Progenitor cell of endocrine pancreas (in vitro differentiated cells): ENCODE measurements at regions not wholly inside any gene's neighbourhood (a gene's known extent, or its start where the extent isn't known, plus 50 kb on each side); places are given as distances from the start of the nearest gene placed in this dataset.

Source experiments
- DNase-seq: peaks from one replicate; pipeline ENCODE4 v3.0.0; 2021; ENCODE audit warnings: low spot score; ENCODE audit not compliant: unreplicated experiment
- H3K27ac Mint-ChIP-seq: 2 replicates; pipeline ENCODE4 v1.8.0; 2021; ENCODE audit warnings: mild to moderate bottlenecking, moderate library complexity, mixed read lengths
- H3K27me3 Mint-ChIP-seq: 2 replicates; pipeline ENCODE4 v1.8.0; 2021; ENCODE audit warnings: mixed read lengths
- H3K36me3 Mint-ChIP-seq: 2 replicates; pipeline ENCODE4 v1.8.0; 2022; ENCODE audit warnings: mixed read lengths; ENCODE audit not compliant: insufficient read depth
- H3K4me1 Mint-ChIP-seq: 2 replicates; pipeline ENCODE4 v1.8.0; 2021; ENCODE audit warnings: low read depth, mixed read lengths
- H3K4me3 Mint-ChIP-seq: 2 replicates; pipeline ENCODE4 v1.8.0; 2021; ENCODE audit warnings: low read depth, mild to moderate bottlenecking, moderate library complexity, mixed read lengths
- H3K9me3 Mint-ChIP-seq: 2 replicates; pipeline ENCODE4 v1.8.0; 2021; ENCODE audit warnings: low read depth, mixed read lengths
- TF ChIP-seq, protein P1 (sequence below): fragments of 200-600 bp; sonication (generic); IDR thresholded peaks from one replicate; pipeline ENCODE4 v1.5.0; 2021; ENCODE audit warnings: antibody characterized with exemption, mild to moderate bottlenecking; ENCODE audit not compliant: unreplicated experiment

DNA sequence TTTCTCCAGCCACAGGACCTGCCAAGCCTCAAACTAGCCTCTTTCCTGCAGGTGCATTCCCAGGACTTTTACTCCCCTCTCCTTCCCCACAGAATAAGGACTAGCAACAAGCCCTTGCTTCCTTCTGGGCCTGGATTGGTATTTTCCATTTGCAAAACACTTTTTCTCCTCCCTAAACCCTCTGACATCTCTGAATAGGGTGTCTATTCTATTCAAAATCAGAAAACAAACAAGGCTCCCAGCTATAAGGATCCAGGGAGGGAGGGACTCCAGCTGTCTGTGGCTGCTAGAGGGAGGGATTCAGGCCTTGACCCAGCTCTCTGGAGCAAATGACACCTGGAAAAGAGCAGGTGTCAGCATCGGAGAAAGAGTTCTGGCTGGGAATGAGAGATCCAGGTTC lies 168.5 kb upstream of the BDNF start:
- H3K9me3 Mint-ChIP-seq: peaks cover 4% of the 10 kb centered on the region
- no peaks in the 10 kb centered on the region for H3K27me3 Mint-ChIP-seq
- TF ChIP-seq, protein P1, sequence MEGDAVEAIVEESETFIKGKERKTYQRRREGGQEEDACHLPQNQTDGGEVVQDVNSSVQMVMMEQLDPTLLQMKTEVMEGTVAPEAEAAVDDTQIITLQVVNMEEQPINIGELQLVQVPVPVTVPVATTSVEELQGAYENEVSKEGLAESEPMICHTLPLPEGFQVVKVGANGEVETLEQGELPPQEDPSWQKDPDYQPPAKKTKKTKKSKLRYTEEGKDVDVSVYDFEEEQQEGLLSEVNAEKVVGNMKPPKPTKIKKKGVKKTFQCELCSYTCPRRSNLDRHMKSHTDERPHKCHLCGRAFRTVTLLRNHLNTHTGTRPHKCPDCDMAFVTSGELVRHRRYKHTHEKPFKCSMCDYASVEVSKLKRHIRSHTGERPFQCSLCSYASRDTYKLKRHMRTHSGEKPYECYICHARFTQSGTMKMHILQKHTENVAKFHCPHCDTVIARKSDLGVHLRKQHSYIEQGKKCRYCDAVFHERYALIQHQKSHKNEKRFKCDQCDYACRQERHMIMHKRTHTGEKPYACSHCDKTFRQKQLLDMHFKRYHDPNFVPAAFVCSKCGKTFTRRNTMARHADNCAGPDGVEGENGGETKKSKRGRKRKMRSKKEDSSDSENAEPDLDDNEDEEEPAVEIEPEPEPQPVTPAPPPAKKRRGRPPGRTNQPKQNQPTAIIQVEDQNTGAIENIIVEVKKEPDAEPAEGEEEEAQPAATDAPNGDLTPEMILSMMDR: no peak
- no peaks in the 10 kb centered on the region for H3K36me3 Mint-ChIP-seq
- no peak for DNase-seq
- no peak overlapping the region for H3K4me3 Mint-ChIP-seq
- no peaks in the 10 kb centered on the region for H3K4me1 Mint-ChIP-seq
- no peak overlapping the region for H3K27ac Mint-ChIP-seq

DNA sequence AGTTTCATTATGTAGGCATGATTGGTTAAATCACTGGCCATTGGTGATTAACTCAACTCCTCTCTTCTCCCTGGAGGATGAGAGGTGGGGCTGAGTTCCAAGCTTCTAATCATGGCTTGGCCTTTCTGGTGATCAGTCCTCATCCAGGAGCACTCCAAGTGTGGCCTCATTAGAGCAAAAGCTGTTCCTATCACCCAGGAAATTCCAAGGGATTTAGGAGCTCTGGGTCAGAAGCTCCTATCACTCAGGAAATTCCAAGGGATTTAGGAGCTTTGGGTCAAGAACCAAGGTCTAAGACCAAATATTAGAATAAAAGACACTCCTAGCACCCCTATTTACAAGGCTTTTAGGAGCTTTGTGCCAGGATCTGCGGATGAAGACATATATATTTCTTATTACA lies 168.0 kb upstream of the BDNF start:
- H3K9me3 Mint-ChIP-seq: peaks cover 4% of the 10 kb centered on the region

DNA sequence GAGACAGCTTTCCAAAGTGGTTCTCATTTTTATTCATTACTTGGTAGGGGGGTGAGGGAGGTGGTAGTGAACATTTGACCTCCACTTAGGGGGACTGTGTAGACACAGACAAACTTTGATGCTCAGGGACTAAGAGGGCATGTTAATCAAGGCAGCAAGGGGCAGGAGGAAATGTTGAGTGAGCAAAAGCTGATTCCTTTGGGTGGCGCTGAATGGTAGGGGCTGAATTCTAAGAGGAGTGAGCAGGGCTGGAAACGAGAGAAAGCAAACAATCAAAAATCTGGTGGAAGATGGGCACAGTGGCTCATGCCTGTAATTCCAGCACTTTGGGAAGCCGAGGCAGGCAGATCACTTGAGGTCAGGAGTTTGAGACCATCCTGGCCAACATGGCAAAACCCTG lies 164.8 kb upstream of the BDNF start:
- no peak overlapping the region for H3K27ac Mint-ChIP-seq
- no peaks in the 10 kb centered on the region for H3K4me1 Mint-ChIP-seq
- no peaks in the 10 kb centered on the region for H3K9me3 Mint-ChIP-seq
- no peak overlapping the region for H3K4me3 Mint-ChIP-seq
- H3K27me3 Mint-ChIP-seq: no peaks in the 10 kb centered on the region
- no peak for DNase-seq
- no peaks in the 10 kb centered on the region for H3K36me3 Mint-ChIP-seq
- TF ChIP-seq, protein P1: no peak

More for the DNA sequence above, 168.0 kb upstream of the BDNF start:
- TF ChIP-seq, protein P1: no peak
- H3K4me1 Mint-ChIP-seq: no peaks in the 10 kb centered on the region
- no peak for DNase-seq
- H3K27ac Mint-ChIP-seq: no peak overlapping the region
- no peaks in the 10 kb centered on the region for H3K27me3 Mint-ChIP-seq
- H3K4me3 Mint-ChIP-seq: no peak overlapping the region
- no peaks in the 10 kb centered on the region for H3K36me3 Mint-ChIP-seq

DNA sequence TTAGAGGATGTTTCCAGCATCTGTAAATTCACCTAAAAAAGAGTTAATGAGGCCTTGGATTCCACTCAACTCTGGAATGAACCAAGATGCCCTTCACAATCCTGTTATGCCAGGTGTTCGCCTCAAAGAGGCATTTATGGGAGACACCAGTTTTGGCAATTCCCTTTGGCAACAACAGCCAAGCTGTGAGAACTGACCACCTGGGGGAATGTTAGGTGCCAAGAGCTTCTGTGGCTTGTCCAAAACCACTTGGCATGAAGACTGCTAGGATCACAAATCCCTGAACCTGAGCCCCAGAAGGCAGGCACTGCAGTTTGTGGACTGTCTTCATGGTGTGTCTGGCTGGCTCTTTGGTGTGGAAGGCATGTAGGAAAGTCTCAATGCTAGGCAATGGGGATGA lies 164.4 kb upstream of the BDNF start:
- Mint-ChIP-seq H3K9me3 (no peaks in the 10 kb centered on the region), H3K36me3 (no peaks in the 10 kb centered on the region), H3K4me1 (no peaks in the 10 kb centered on the region), H3K27ac (no peak overlapping the region), H3K4me3 (no peak overlapping the region), H3K27me3 (no peaks in the 10 kb centered on the region)
- TF ChIP-seq, protein P1: no peak
- no peak for DNase-seq

DNA sequence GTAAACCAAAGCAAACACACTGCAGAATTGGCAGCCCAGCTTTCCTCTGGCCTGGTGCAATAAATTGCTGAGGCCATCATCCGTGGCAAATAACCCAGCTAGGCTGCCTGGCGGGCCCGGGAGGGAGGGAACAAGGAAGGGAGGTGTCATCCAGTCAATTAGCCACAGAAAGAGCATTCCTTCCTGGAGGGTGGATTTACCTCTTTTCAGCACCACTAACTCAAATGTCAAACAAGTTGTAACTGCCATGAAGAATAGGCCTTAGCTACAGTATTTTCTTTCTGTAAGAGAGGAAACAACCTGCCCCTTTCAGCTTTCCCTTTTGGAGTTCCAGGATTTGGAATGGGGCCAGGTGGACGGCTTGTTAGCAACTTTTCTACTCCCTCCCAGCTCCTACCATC lies 163.8 kb upstream of the BDNF start:
- DNase-seq: no peak
- H3K4me3 Mint-ChIP-seq: no peak overlapping the region
- H3K27ac Mint-ChIP-seq: no peak overlapping the region
- no peaks in the 10 kb centered on the region for H3K4me1 Mint-ChIP-seq
- H3K36me3 Mint-ChIP-seq: no peaks in the 10 kb centered on the region
- H3K27me3 Mint-ChIP-seq: no peaks in the 10 kb centered on the region
- H3K9me3 Mint-ChIP-seq: no peaks in the 10 kb centered on the region
- TF ChIP-seq, protein P1: no peak
